HUDEP-2 (cell line): ENCODE measurements at regions not wholly inside any gene's neighbourhood (a gene's known extent, or its start where the extent isn't known, plus 50 kb on each side); places are given as distances from the start of the nearest gene placed in this dataset.
"Not testable (repeated sequence)": the region's sequence is repeated elsewhere in the genome, so short reads cannot be mapped to it uniquely, and the experiment has no call there.

ENCODE experiments used
- DNase-seq, 76 experiments: peaks; one replicate each; lab custom pipeline; 2025; ENCODE audit not compliant: unreplicated experiment in 76 of 76; lab: John Stamatoyannopoulos, UW

DNA sequence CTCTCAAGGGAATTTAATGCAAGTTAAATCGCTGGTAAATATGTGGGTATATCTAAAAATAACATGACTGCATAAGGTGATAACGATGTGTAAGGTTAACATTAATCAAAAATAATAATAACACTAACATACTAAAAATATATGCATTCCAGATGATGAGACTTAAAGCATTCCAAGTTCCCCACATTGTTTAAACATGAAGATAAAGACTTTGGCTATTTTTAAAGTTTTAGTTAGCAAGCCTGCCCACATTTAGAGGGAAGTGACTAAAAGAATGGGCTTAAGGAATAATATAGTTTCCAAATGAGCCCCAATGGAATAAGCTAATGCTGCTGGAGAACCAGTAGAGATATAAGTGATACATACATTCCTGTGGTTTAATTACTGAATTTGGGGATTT lies 941.3 kb downstream of the TBC1D32 start:
- DNase-seq = no peak

- DNase-seq = no peak
Measured at GRCh38 chr6:120384671-120385070, 949.6 kb downstream of the TBC1D32 start.

DNA sequence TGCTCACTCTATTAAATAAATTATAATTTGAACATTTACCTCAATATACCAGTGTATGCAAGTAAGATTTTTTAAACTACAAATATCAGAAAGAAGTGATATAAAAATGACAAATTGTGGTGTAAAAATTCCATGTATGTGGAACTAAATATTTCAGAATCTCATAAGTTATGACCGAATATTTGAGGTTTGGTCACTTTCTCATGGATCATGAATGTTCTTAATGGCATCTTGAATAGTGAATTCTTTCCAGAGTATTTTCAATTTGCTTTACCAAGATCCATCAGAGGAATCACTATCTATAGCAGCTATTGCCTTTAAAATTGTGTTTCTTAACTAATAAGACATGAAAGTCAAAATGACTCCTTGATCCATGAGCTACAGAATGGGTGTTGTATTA lies 950.6 kb downstream of the TBC1D32 start:
- DNase-seq = no peak

GRCh38 chr6:120378582-120379220 lies 955.6 kb downstream of the TBC1D32 start:
- DNase-seq = peak in 22 of 76 experiments; percentile 7 to 68 (median 22)

GRCh38 chr6:120373185-120373584 lies 961.1 kb downstream of the TBC1D32 start:
- DNase-seq = no peak

DNA sequence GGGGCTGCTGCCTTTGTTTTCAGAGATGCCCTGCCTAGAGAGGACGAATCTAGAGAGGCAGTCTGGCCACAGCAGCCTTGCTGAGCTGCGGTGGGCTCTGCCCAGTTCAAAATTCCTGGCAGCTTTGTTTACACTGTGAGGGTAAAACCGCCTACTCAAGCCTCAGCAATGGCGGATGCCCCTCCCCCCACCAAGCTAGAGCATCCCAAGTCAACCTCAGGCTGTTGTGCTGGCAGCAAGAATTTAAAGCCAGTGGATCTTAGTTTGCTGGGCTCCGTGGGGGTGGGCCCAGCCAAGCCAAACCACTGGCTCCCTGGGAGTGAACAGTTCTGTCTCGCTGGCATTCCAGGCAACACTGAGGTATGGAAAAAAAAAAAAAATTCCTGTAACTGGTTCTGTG lies 970.9 kb downstream of the TBC1D32 start:
- no peak for DNase-seq

GRCh38 chr6:120358535-120358934 lies 975.7 kb downstream of the TBC1D32 start:
- DNase-seq = not testable (repeated sequence)

GRCh38 chr6:120357447-120357846 lies 976.8 kb downstream of the TBC1D32 start:
- no peak for DNase-seq

- no peak for DNase-seq
Measured at GRCh38 chr6:120355822-120356221, 978.5 kb downstream of the TBC1D32 start.

DNA sequence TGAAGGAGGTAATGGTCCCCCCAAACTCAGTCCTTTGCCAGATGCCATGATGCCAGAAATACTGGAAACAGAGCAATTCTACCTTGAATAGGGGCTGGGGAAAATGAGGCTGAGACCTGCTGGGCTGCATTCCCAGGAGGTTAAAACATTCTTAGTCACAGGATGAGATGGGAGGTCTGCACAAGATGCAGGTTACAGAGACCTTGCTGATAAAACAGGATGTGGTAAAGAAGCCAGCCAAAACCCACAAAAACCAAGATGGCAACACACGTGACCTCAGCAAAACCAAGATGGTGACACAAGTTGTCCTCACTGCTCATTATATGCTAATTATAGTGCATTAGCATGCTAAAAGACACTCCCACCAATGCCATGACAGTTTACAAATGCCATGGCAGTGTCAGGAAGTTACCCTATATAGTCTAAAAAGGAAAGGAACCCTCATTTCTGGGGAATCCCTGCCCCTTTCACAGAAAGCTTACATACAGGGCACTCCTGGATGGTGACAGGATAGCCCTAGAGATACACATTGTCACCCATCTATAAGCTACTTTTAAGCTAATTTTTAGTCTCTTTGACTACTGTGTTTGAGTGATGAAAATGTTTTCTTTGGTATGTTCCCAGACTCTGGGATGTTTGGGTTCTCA lies 979.7 kb downstream of the TBC1D32 start:
- no peak for DNase-seq

- DNase-seq = no peak
Measured at GRCh38 chr6:120352491-120352890, 981.8 kb downstream of the TBC1D32 start.

DNA sequence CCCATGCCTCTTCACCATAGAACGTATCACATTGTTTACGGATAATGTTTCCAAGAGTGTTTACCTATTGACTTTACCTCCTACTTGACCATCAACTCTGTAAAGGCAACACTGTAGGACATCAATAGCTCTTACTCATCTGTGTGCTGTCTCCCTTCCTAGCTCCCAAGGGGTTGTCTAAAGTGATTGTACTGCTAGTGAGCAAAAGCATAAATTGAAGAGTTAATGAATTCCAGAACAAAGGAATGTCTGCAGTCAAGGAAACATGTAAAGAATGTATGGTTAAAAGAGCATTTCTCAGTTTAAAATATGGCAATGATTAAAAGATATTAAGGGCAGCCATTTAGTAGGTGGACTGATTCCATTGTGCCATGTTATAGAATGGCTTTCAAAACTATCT lies 985.4 kb downstream of the TBC1D32 start:
- DNase-seq = no peak

DNA sequence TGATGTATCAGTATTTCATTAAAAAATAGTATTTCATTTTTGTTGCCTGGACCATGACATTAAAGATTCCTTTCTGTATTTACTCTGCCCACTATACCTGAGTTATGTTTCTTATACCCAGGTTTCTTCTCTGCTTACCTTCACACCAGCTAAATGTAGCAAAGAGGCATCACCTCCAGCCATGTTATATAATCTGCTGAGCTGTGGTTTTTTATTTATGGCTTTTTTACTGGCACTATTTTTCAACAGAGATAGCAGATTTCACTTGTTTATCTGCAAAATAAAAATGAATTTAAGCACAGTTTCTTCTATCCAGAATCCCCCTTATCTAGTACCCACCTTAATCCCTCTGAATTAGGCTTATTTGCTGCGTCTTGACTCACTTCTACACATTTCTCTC lies 979.0 kb upstream of the MAN1A1 start:
- no peak for DNase-seq

DNA sequence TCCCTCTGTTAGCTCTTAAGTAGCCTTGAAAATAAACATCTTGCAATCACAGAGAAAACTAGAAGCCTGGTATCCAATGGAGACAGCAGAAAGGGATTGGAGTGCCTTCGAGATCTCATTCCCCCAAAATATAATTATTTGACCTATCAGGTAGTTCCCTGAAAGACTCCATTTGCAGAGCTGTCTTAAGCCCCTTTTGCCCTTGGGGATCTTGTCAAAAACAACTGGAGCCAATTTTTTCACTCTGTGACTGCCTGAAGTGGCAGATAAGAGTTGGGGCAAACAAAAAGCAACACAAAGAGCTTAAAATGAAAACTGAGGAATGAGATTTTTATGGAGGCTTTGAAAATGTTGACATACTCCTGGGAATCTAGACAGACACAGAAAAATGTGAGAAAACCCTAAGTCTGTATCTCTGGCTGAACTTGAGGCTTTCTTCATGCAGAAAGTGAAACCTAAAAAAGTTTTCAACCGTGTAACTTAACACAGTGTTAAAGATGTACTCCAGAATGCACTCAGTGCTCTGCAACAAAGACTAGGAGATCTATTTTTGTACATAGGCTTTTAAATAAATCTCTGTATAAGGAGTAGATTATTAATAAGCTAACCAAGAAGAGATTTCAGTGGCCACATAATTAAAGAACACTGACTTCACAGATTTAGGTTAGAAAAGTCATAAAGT lies 971.1 kb upstream of the MAN1A1 start:
- no peak for DNase-seq

DNA sequence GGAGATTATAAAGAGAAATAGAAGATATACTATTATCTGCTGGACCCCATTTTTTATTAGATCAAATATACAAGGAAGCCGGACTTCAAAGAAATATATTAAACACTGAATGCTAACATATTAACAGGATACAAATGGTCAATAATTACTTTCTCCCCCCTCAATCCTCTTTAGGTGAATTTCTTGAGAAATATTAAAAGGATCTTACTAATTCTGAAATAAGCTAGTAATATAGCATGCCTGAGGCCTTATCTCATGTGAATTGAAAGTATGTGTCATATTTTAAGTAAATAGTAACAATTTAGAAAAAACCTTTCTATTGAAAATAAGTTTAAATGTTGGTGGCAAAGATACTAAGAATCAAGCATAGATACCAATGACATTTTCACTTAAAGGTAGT lies 954.7 kb upstream of the MAN1A1 start:
- no peak for DNase-seq

- DNase-seq = no peak
Measured at GRCh38 chr6:120303527-120303926, 954.0 kb upstream of the MAN1A1 start.

DNA sequence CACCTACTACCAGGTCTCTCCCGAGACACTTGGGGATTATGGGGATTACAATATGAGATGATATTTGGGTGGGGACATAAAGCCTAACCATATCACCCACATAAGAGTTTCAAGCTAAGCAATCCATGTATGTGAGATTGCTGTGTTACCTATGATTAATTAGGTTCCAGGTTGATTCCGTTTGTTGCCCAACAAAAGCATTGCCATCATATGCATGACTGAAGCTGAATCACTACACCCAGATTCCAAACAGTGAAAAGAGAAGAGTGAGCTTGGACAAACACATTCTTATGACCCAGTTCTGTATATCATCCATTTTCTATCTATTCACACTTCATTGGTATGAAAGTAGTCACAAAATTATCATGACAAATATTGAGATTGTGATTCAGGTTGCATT lies 952.5 kb upstream of the MAN1A1 start:
- no peak for DNase-seq

- DNase-seq = no peak
Measured at GRCh38 chr6:120290964-120291363, 941.4 kb upstream of the MAN1A1 start.

DNA sequence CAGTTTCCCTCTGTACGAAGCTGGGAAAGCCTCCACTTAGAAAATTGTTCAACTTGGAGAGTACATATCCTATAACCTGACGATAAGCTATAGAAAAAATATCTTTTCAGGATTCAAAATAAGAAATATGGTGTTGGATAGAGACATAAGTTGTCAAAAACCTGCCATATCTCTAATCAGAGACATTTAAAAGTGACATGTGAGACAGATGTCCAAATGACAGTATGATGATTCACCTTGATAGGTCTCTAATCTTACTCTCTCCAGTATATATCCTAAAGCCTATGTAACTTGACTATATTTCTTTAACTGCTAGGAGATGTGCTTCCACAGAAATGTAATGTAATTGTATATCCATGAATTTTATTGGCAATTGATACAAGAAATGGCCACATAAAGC lies 932.4 kb upstream of the MAN1A1 start:
- no peak for DNase-seq

DNA sequence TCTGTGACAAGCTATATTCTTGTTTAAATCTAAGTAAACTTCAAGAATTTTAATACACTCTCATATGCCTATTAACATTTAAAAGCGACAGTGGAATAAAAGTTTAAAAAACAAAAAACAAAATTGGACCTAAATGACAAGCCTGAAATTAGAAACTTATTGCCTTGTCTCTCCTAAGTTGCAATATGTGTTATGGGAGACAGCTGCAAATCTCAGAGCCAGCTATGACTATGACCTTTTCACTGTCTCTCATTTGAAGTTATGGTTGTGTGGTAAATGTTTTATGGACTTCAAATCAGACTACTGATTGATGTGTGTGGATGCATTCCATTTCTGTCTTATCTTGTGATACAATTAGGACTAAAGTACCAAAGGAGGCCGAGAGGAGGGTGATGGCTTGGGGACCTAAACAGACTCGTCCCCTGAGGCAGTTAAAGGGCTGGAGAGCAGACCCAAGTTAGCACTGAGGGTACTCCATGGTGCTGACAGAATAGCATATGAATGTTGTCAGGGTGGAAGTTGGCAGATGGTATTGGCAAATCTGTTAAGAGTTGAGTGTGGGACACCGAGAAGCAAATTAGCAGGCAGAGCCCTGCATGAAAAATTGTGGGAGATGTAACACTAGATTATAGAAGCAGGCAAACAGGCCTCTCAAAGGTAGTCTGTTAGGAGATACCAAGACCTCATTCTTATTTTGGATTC lies 930.1 kb upstream of the MAN1A1 start:
- DNase-seq = no peak

GRCh38 chr6:120278689-120279396 lies 929.3 kb upstream of the MAN1A1 start:
- no peak for DNase-seq
